GM18870 (cell line): ENCODE measurements at regions not wholly inside any gene's neighbourhood (a gene's known extent, or its start where the extent isn't known, plus 50 kb on each side); places are given as distances from the start of the nearest gene placed in this dataset.
"Not testable (repeated sequence)": the region's sequence is repeated elsewhere in the genome, so short reads cannot be mapped to it uniquely, and the experiment has no call there.

Experiments
- ATAC-seq: cut with Tn5 transposase; IDR thresholded peaks from one replicate; pipeline ENCODE4 v1.9.1; 2021; ENCODE audit warnings: moderate library complexity; ENCODE audit not compliant: unreplicated experiment

DNA sequence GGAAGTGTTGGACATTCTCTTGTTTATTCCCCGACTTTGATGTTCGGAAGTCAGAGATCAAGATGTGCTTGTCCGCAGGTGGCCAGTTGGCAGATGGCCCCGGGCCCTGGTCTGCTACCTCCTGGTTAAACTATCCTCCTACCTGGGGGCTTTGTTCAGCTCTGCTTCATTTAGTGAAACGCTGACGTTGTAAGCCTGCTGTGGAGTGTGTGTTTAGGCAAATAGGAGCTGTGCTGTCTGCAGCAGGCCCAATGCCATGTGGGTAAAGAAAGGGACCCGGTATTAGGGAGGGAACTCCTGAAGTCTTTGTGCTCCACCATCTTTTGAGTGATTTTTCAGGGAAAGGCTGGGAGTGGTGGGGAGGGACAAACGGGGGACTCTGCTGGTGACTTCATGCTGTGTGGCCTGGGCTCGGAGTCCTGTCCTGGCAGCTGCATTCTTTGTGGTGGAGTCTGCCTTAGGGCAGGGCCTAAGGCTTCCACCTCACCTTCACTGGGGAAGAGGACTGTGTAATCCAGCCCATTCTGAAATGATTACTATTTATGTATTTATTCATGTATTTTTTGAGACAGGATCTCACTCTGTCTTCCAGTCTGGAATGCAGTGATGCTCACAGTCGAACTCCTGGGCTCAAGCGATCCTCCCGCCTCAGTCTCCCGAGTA lies 171.1 kb upstream of the KLF6 start:
- ATAC-seq = no peak

DNA sequence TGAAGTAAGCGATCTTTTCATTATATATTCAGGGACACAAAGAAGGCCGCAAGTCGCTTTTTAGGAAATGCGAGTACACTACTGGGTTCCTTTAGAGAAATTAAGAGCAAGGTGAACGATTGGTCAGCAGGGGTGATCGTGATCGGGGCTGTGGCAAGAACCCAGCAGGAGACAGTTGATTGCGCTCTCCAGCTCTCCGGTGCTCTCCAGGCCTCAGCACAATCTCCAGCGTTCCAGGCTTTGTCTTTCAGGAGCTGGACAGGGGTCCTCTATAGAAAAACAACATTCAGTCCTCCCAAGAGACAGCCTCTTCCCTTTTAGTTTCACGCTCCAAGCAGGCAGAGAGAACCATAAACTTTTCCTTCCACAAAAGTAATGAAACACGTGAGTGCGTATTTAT lies 170.5 kb upstream of the KLF6 start:
- no peak for ATAC-seq

DNA sequence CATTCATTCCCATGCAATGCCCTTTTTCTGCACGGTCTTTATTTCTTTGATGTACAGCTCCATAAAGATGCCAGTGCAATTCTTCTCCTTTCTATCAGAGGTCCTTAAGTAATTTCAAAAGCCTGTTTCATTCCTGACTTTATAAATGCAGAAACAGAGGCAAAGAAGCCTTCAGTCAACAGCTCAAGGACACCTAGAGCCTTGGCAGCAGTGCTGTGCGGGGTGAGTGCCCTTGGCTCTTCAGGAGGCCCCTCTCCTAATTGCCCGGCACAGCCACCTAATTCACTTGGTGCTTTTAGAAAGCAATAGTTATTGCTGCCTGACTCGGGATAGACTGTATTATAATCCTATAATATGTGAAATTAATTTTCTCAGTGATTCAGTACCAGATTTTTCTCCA lies 169.6 kb upstream of the KLF6 start:
- ATAC-seq = no peak

DNA sequence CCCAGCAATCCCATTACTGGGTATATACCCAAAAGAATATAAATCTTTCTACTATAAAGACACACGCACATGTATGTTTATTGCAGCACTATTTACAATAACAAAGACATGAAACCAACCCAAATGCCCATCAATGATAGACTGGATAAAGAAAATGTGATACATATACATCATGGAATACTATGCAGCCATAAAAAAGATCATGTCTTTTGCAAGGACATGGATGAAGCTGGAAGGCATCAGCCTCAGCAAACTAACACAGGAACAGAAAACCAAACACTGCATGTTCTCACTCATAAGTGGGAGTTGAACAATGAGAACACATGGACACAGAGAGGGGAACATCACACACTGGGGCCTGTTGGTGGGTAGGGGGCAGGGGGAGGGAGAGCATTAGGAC lies 169.0 kb upstream of the KLF6 start:
- not testable (repeated sequence) for ATAC-seq

DNA sequence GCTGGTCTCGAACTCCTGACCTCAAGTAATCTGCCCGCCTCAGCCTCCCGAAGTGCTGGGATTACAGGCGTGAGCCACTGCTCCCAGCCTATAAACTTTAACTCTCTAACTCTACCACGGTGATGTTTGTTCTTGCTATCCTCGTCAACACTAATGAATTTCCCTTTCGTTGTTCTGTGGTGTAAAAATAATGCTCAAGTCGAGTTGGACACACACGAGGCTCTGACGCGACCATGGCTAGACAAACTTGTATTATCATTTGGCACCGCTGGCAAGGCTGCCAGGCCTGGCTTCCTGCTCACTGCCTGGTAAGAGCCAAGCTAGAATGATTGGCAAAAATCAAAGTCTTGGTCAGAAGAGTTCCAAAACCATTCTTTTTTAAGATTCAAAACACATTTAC lies 167.0 kb upstream of the KLF6 start:
- no peak for ATAC-seq

DNA sequence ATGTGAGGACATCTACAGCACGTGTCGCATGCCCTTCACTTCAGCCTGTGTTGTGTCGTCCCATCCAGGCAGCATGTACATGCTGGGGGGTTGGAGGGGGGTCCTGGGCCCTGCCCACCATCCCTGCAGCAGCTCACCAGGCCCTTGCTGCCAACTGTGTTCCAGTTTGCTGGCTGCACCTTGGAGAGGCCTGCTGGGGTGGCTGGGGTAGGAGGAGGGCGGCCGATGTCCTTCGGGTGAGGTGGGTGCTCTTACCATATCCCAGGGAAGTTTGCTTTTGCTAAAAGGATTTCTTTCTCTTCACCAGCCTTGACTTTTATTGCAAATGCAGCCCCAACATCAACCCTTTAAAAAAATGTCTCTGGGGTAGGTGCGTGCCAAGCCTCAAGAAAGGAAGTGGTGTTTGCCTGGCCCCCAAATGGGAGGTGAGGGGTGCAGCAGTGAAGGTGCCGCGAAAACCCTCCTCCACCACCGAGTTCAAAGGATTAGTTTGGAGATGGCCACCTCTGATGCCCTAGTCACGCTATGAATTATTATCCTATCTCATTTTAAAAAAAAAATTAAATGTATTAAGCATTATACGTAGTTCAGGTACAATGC lies 165.8 kb upstream of the KLF6 start:
- no peak for ATAC-seq

DNA sequence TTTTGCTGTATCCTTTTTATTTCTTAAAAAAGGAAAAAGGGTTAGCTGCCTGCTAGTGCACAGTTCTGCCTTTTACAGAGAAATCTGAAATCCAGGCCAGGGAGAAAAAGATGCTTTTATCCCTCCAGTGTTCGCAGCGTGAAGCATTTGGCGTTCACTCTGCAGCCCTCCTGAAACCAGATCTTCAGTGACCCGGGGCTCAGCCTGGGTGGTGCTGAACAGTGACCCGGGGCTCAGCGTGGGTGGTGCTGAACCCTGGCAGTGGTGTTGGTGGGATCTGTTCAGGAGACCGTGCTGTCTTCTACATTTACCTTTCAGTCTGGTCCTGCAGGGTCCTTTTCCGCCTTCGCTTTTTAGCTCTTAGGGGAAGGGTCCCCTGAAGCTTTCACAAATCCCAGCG lies 164.7 kb upstream of the KLF6 start:
- no peak for ATAC-seq

DNA sequence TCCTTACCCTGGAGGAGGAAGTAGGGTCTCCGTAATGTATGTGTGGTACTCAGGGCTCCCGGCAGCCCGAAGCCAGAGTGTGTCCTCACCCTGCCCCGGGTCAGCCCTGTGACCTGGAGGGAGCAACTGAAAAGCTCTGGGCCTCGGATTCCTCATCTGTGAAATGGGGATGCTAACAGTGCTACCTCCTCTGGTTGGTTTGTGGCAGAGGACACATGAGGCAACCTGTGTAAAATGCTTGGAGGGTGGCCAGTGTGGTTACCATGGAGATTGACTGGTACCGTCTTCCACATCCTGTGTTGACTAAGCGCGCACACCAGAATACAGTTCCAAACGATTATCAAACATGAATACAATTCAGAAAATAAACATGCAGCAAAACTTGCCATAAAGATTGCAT lies 163.8 kb upstream of the KLF6 start:
- ATAC-seq = no peak

DNA sequence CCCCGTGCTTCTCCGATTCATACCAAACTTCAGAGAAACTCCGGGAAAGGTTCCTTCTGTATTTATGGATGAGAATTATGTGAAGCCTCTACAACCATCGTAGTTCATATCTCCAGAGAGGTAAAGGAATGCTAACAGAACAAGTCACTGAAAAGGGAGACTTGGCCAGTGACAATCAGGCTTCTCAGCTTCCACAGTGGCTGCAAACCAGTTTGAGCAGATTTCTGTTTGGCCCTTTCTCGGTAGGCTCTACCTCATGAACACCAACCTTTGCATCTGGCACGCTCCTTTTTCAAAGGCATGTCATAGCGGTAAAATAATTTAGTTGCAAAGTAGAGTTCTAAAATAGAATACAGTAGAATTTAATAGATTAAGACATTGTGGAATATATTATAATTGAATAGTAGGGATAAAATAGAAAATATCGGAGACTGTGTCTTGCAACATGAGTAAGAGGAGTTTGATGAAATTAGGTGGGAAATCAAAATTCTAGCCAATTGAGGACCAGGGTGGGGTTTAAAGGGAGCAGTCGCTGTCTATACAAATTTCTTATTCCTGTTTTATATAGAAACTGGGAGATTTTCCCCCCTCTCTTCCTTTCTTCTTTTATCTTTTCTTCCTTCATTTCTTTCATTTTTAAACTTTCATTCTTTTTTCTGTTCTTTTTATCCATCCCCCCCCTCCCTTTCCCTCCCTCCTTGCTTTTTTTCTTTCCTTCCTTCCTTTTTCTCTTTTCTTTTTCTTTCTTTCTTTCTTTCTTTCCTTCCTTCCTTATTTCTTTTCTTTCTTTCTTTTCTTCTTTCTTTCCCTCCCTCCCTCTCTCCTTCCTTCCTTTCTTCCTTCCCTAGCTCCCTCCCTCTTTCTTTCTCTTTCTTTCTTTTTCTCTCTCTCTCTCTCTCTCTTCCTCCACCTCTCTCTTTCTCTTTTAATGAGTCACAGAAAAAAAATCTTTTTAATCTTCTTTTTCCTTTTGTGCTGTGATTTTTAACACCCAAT lies 161.5 kb upstream of the KLF6 start:
- no peak for ATAC-seq

DNA sequence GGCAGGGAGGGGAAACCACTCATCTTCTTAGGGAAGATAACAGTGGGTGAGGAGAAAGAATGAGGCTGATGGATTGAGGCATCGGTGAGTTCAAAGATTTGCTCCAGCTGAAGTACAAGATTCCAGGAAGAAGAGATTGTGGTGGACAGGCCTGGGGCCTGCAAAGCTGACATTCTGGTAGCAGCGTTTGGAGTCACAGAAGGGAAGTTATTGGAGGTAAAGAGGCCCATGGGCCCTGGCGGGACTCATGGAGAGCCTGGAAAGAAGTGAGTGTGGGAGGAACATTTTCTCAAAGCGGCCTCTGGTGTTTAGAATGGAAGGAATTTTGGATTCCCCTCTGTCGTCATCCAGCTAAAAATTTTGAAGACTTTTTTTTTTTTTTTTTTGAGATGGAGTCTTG lies 160.0 kb upstream of the KLF6 start:
- ATAC-seq = no peak

DNA sequence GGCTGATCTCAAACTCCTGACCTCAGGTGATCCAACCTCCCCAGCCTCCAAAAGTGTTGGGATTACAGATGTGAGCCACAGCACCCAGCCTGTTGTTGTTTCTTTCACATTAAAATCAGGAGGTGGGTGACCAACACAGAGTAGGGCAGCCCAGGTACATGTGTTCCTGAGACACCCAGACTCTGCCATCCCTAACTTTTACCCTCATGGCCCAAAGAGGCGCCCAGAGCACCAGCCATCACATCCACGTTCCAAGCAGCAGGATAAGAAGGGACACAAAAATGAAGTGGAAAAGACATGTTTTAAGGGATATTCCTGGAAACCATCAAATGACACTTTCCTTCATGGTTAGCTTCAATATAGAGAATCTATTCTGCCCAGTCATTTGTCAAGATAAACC lies 159.6 kb upstream of the KLF6 start:
- ATAC-seq = no peak

DNA sequence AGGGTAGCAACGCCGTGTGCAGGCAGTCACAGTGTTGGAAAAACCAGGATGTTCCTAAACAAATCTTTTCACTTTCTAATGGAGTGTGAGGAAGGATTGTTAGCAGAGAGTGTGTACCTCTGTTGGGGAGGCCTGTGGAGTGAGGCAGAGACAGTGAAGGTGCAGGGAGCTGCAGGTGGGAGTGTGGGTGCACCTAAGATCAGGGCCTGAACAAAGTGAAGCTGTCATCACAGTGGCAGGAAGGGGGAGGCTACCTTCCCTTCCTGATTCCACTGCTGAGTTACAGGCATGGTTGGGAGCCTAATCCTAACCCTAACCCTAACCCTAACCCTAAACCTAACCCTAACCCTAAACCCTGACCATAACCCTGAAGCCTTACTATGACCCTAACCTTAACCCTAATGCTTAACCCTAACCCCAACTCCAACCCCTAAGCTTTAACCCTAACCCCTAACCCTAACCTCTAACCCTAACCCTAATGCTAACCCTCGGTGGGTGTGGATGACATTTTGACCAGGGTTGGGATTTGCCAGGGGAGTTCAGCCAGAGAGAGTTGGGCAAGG lies 158.8 kb upstream of the KLF6 start:
- ATAC-seq = no peak

DNA sequence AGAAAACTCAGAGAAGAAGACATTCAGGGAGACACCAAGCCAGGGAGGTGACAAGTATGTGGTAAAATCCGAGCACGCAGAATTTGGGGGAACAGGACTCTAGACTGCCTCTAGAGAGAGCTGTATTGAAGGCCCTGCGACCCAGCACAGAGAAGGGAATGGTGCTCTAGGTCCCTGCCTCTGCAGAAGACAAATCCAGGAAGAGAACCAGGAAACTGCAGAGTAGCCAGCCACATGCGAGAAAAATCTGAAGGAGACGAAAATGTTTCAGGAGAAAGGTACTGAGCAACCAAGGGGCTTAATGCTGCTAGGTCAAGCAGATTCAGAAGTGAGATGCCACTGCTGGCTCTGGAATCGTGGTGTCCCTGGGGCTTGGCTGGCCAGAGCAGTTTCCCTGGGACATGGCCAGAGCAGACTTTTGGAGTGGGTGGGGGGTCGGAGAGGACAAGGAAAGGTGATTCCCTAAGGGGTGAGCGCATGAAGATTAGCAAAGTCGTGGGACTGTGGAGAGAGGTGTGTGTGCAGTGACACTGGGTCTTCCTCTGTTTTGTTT lies 158.0 kb upstream of the KLF6 start:
- no peak for ATAC-seq

DNA sequence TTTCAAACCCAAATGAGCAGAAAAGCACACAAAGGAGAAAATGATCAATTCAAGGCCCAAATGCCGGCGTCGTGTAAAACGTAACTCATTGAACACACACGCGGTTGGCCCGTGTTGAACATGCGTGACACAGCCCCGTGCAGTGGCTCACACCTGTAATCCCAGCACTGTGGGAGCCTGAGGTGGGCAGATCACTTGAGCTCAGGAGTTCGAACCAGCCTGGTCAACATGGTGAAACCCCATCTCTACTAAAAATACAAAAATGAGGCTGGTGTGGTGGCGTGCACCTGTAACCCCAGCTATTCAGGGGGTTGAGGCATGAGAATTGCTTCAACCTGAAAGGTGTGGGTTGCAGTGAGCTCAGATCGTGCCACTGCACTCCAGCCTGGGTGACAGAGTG lies 156.7 kb upstream of the KLF6 start:
- no peak for ATAC-seq

DNA sequence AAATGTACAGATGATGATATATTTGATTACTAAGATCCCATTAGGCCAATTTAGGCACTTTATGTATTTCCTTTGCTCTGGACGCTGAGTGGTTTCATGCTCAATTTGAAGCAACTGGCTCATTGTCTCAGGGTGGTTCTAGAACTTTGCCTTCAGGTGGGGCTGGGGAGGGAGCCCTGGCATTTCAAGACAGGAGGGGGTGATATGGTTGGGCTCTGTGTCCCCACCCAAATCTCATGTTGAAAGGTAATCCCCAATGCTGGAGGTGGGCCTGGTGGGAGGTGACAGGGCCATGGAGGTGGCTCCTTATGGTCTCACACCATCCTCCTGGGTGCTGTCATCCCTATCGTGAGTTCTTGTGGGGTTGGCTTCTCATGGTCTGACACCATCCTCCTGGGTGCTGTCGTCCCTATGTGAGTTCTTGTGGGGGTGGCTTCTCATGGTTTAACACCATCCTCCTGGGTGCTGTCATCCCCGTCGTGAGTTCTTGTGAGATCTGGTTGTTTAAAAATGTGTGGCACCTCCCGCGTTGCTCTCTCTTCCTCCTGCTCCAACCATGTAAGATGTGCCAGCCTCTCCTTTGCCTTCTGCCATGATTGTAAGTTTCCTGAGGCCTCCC lies 151.5 kb upstream of the KLF6 start:
- ATAC-seq = no peak

DNA sequence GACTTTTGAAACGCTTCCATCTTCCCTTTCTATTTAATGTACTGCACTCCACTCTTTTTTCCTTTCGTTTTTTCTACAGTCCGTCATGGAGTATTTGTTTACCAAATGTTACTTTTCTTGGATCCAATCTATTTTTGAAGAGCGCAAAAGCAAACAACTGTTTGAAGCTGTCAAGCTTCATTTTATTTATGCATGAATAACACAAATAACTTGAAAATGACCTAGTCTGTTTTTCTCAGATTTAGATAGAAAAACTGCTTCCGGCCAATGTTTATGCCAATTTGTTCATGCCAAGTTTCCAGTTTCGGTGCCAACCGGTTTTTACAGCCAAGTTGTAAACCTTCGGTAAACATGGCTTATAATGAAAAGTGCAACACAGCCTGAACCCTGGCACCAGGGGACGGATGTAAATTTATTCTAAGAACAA lies 150.9 kb upstream of the KLF6 start:
- no peak for ATAC-seq

DNA sequence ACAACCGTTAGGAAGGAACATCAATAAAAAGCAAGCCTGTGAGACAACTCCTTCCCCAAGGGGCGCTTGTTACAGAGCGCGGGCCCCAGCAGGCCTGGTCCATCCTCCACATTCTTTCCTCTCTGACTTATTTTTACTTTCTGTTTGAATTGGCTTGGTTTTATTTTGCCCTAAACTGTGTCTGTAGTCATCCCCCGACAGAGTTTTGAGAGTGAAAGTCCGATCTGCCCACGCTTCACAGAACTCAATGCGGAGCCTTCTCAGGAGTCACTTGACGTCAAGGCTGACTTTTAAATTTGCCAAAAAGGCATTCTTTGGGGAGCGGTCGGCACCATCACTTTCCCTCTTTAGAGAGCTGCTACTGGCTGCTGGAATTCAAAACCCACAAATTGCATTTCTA lies 150.1 kb upstream of the KLF6 start:
- ATAC-seq = peak; percentile 100

DNA sequence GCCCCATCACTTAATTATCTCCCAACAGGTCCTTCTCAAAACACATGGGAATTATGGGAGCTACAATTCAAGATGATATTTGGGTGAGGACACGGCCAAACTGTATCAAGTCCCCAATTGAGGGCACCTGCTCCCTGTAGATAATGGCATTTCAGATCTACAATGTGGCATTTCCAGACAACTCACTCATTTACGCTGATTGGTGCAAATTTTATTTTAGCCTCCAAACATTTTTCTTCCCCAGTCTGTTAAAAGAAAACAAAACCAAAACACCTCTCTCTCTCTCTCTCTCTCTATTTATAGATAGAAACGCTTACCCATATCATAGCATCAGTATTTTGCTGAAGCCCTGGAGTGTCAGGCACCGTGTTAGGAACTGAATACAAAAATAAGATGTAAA lies 148.7 kb upstream of the KLF6 start:
- no peak for ATAC-seq

DNA sequence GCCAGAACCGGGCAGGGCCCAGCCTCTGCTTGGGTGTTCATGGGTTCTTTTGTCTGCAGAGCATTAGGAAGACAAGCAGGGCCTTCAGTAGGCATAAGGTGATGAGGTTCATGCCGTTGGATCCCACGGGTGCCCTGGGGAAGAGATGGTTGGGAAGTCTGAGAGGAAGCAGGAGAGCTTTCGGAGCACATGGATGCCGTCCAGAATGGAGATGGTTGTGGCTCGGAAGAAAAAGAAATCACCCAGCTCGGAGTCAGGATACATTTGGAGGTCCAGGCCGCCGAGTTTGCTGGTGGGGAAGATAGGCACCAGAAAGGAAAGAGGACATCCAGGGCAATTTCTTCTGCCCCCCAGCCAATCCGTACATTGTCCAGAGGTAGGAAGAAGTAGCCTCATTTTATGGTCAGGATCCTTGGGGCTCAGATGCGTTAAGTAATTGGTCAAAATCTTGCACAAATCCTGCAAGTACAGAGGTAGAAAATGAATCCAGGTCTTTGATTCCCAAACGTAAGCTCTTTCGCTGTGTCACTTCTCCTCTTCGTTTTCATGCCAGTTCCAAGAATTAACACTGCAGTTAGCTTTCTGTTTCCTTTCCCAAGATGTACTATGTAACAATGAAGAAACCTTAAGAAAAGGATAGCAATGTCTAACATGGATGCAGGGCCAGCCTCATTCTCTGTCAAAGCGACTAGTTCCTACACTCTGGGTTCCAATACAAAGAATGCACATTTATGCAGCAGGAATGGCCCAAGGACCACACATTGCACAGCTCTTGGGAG lies 147.8 kb upstream of the KLF6 start:
- ATAC-seq = no peak

DNA sequence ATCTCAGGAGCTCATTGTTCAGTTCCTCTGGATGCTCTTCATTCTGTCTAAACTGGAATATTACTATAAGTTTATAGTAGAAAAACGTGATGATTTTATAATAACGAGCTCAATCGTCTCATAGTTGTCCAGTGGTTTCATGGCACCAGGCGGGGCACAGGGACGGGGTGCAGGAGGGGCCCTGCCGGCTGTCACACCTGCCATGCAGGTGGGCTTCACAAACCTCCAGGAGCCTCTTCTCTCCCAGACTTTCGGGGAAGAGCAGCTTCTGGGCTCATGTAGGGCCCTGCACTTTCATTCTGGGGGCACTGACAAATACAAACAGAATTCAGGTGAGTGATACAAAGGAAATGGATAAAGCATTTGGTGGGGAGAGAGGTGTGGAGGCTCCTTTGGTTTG lies 146.9 kb upstream of the KLF6 start:
- no peak for ATAC-seq
